Hepatocyte (in vitro differentiated cells): ENCODE measurements at regions not wholly inside any gene's neighbourhood (a gene's known extent, or its start where the extent isn't known, plus 50 kb on each side); places are given as distances from the start of the nearest gene placed in this dataset.

Experiments
- EZH2phosphoT487 ChIP-seq: fragments of 200-600 bp; sonication (generic); IDR thresholded peaks from one replicate; pipeline ENCODE4 v1.6.1; 2018; ENCODE audit warnings: antibody characterized with exemption, mild to moderate bottlenecking, low read depth, moderate library complexity; ENCODE audit not compliant: unreplicated experiment, severe bottlenecking
- TF ChIP-seq, protein P1 (sequence below): fragments of 200-600 bp; sonication (generic); IDR thresholded peaks from 2 replicates; pipeline ENCODE4 v1.5.1; 2016; ENCODE audit warnings: antibody characterized with exemption, mild to moderate bottlenecking; ENCODE audit not compliant: poor library complexity

DNA sequence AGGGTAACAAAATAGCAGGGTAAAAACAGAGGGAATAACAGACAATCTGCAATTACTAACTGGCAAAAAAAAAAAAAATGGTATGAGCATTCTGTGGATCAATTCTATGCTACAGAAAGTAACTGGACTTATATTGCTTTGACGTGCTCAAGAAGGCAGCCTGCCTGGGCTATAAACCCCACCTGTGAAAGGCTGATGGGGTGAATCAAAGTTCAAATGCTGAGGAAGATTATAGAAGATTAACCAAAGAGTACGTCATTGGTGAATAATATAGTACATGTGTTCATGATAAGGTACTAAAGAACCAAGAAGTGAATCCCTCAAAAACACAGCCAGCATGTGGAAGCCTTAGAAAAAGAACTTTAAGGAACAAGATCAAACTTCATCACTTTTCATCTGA, 441.9 kb upstream of the PTCHD4 start:
- TF ChIP-seq, protein P1, sequence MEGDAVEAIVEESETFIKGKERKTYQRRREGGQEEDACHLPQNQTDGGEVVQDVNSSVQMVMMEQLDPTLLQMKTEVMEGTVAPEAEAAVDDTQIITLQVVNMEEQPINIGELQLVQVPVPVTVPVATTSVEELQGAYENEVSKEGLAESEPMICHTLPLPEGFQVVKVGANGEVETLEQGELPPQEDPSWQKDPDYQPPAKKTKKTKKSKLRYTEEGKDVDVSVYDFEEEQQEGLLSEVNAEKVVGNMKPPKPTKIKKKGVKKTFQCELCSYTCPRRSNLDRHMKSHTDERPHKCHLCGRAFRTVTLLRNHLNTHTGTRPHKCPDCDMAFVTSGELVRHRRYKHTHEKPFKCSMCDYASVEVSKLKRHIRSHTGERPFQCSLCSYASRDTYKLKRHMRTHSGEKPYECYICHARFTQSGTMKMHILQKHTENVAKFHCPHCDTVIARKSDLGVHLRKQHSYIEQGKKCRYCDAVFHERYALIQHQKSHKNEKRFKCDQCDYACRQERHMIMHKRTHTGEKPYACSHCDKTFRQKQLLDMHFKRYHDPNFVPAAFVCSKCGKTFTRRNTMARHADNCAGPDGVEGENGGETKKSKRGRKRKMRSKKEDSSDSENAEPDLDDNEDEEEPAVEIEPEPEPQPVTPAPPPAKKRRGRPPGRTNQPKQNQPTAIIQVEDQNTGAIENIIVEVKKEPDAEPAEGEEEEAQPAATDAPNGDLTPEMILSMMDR: no peak
- TF ChIP-seq EZH2phosphoT487: no peak
